ENCODE measurements at regions not wholly inside any gene's neighbourhood (a gene's known extent, or its start where the extent isn't known, plus 50 kb on each side); places are given as distances from the start of the nearest gene placed in this dataset.

DNA sequence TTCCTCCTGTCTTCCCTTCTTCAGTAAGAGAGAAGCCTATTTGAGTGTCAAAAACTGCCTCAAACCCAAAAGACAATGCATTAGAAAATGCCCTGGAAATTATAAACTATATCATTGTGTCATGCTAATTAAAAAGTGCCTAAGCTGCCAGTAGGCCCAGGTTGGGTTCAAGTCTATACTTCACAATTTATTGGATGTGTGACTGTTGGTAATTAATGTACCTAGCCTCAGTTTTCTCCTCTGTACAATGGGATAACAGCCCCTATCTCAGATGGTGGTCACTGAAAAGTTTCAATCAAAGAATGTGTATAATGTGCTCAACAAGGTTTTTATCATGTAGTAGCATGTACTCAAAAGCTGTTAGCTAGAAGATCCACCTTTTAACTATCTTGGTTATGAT, 246.9 kb upstream of the DUSP10 start:
- TF ChIP-seq, protein P1, sequence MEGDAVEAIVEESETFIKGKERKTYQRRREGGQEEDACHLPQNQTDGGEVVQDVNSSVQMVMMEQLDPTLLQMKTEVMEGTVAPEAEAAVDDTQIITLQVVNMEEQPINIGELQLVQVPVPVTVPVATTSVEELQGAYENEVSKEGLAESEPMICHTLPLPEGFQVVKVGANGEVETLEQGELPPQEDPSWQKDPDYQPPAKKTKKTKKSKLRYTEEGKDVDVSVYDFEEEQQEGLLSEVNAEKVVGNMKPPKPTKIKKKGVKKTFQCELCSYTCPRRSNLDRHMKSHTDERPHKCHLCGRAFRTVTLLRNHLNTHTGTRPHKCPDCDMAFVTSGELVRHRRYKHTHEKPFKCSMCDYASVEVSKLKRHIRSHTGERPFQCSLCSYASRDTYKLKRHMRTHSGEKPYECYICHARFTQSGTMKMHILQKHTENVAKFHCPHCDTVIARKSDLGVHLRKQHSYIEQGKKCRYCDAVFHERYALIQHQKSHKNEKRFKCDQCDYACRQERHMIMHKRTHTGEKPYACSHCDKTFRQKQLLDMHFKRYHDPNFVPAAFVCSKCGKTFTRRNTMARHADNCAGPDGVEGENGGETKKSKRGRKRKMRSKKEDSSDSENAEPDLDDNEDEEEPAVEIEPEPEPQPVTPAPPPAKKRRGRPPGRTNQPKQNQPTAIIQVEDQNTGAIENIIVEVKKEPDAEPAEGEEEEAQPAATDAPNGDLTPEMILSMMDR (IDR thresholded peaks at IDR 0.05), result no peak
- TF ChIP-seq POLR2A (IDR thresholded peaks at IDR 0.05), result no peak

Data from prostate gland (tissue), 2 donors.